HG02571 (cell line): ENCODE measurements at regions not wholly inside any gene's neighbourhood (a gene's known extent, or its start where the extent isn't known, plus 50 kb on each side); places are given as distances from the start of the nearest gene placed in this dataset.

ENCODE experiments used
- ATAC-seq: cut with Tn5 transposase; IDR thresholded peaks from one replicate; pipeline ENCODE4 v1.9.1; 2021; ENCODE audit warnings: mild to moderate bottlenecking, moderate library complexity; ENCODE audit not compliant: unreplicated experiment

- no peak for ATAC-seq
These were observed 274.4 kb downstream of the KLF12 start for GRCh38 chr13:73859841-73860240.

GRCh38 chr13:73857106-73857505, 277.1 kb downstream of the KLF12 start:
- ATAC-seq, result no peak

- no peak for ATAC-seq
These were observed 283.1 kb downstream of the KLF12 start for GRCh38 chr13:73851104-73851503.

- ATAC-seq, result no peak
These were observed 283.9 kb downstream of the KLF12 start for GRCh38 chr13:73850104-73850873.

GRCh38 chr13:73849292-73849691, 284.9 kb downstream of the KLF12 start:
- no peak for ATAC-seq

- no peak for ATAC-seq
These were observed 289.2 kb downstream of the KLF12 start for GRCh38 chr13:73844986-73845385.

- no peak for ATAC-seq
These were observed 291.6 kb downstream of the KLF12 start for GRCh38 chr13:73842626-73843025.

- no peak for ATAC-seq
These were observed 292.0 kb downstream of the KLF12 start for GRCh38 chr13:73842184-73842583.

GRCh38 chr13:73837147-73837546, 297.1 kb downstream of the KLF12 start:
- ATAC-seq, result no peak

- no peak for ATAC-seq
These were observed 299.0 kb downstream of the KLF12 start for GRCh38 chr13:73835138-73835721.

GRCh38 chr13:73833325-73834070, 300.7 kb downstream of the KLF12 start:
- no peak for ATAC-seq

- ATAC-seq, result no peak
These were observed 301.4 kb downstream of the KLF12 start for GRCh38 chr13:73832825-73833224.

GRCh38 chr13:73832128-73832588, 302.0 kb downstream of the KLF12 start:
- ATAC-seq, result no peak

- no peak for ATAC-seq
These were observed 304.8 kb downstream of the KLF12 start for GRCh38 chr13:73829416-73829815.

- no peak for ATAC-seq
These were observed 305.4 kb downstream of the KLF12 start for GRCh38 chr13:73828811-73829210.

- no peak for ATAC-seq
These were observed 306.8 kb downstream of the KLF12 start for GRCh38 chr13:73827434-73827833.

GRCh38 chr13:73825143-73825542, 309.1 kb downstream of the KLF12 start:
- ATAC-seq, result no peak

GRCh38 chr13:73822668-73823592, 311.3 kb downstream of the KLF12 start:
- ATAC-seq, result no peak

- ATAC-seq, result peak; percentile 85
These were observed 313.5 kb downstream of the KLF12 start for GRCh38 chr13:73820688-73821087.

GRCh38 chr13:73820285-73820684, 313.9 kb downstream of the KLF12 start:
- ATAC-seq, result no peak

- no peak for ATAC-seq
These were observed 314.5 kb downstream of the KLF12 start for GRCh38 chr13:73819711-73820110.
